ENCODE measurements at regions not wholly inside any gene's neighbourhood (a gene's known extent, or its start where the extent isn't known, plus 50 kb on each side); places are given as distances from the start of the nearest gene placed in this dataset.

DNA sequence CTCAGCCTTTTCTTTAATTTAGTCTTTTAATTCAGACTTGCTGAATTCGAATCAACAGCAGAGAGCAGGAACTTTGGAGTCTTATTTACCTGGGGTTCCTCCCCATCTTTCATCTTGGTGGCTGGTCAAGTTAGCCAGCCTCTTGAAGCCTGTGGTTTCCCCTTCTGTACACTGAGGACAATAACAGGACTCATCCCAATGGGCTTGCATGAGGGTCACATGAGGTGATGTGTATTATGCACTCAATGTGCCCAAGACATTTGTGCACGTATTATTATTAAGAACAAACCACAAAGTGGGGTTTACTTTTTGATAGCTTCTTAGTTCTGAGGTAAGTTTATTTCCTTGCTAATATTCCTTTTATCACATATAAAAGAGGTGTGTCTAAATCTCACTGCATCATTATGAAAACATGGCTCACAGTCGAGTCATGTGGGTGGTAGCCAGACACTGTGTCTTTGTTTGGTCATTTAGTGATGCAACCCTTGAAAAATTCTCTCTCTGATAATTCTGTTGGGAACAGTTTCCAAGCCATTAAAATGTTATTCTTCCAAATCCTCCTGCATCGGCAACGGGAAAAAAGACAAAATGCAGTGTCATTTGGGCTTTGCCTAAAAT lies 86.5 kb upstream of the GRB10 start:
- DNase-seq (peak in 1 of 2 donors; percentile 27), ATAC-seq (peak in 1 of 4 donors; percentile 47)
- no peaks in the 10 kb centered on the region for H3K9me3 ChIP-seq
- H3K36me3 ChIP-seq (ENCODE audit: insufficient read depth in 1 of 2, low read depth in 1 of 2), result no peaks in the 10 kb centered on the region
- H3K4me1 ChIP-seq, result no peaks in the 10 kb centered on the region
- H3K27ac ChIP-seq, result no peak overlapping the region
- 42 to 55% (median 47%) methylated on average over 5 of the region's 5 CpGs for WGBS, 3 donors
- H3K27me3 ChIP-seq (ENCODE audit: insufficient read depth in 3 of 3, low read length in 2 of 3), result no peaks in the 10 kb centered on the region
- intact Hi-C loops (cut with DNase I), result no loop called here
- TF ChIP-seq, protein P1, sequence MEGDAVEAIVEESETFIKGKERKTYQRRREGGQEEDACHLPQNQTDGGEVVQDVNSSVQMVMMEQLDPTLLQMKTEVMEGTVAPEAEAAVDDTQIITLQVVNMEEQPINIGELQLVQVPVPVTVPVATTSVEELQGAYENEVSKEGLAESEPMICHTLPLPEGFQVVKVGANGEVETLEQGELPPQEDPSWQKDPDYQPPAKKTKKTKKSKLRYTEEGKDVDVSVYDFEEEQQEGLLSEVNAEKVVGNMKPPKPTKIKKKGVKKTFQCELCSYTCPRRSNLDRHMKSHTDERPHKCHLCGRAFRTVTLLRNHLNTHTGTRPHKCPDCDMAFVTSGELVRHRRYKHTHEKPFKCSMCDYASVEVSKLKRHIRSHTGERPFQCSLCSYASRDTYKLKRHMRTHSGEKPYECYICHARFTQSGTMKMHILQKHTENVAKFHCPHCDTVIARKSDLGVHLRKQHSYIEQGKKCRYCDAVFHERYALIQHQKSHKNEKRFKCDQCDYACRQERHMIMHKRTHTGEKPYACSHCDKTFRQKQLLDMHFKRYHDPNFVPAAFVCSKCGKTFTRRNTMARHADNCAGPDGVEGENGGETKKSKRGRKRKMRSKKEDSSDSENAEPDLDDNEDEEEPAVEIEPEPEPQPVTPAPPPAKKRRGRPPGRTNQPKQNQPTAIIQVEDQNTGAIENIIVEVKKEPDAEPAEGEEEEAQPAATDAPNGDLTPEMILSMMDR (IDR thresholded peaks at IDR 0.05), result no peak
- H3K4me3 ChIP-seq, result no peak overlapping the region

DNA sequence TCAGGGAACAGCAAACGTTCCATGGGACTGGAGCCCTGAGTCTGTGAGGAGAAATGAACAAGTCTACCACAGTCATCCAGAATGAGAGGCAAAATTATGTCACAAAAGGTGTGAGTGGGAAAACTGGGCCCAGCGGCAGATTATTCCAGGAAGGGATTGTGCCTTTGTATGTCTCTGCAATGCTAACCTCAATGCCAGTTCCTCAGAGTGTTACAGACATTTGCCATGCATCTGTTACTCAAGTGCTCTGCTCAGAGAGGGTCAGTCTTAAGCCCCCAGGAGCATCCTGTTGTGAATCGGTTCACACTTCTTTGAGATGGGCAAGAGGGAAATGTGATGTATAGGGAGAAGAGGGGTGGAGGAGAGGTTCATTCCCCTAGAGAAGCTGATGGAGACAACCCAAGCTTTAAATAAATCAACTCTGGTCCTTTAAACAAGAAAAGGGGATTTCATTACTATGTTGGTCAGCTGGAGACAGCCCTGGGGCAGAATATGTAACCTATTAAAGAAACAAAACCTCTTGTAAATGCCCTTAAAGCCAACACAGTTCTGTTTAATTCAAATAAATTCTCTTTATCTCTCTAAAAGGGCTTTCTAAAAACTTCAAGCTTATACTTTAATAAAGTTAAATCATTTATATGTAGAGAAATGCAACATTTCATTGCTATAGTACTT lies 85.9 kb upstream of the GRB10 start:
- no peak for ATAC-seq
- Histone ChIP-seq H3K4me1 (no peaks in the 10 kb centered on the region), H3K27ac (no peak overlapping the region), H3K9me3 (no peaks in the 10 kb centered on the region), H3K36me3 (ENCODE audit: insufficient read depth in 1 of 2, low read depth in 1 of 2) (no peaks in the 10 kb centered on the region), H3K27me3 (ENCODE audit: insufficient read depth in 3 of 3, low read length in 2 of 3) (no peaks in the 10 kb centered on the region), H3K4me3 (no peak overlapping the region)
- intact Hi-C loops (cut with DNase I), result no loop called here
- 76 to 84% (median 76%) methylated on average over 3 of the region's 3 CpGs for WGBS, 3 donors
- DNase-seq, result no peak
- TF ChIP-seq, protein P1 (IDR thresholded peaks at IDR 0.05), result no peak

DNA sequence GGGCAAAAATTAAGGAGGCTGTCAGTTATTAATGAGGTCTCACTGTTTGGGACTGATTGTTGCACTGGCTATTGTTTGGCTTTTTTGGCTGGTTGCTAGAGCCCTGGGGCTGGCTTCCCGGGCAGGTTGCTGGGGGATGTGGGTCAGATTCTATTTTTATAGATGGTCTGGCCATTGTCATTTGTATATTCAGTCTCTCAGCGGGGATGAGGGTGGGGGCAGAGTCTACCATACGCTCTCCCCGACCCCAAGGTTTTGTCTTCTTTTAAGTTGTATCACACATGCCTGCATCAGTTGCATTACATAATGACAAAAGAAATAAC lies 84.3 kb upstream of the GRB10 start:
- ATAC-seq (peak; percentile 54 to 88 (median 83)), DNase-seq (no peak)
- Histone ChIP-seq H3K9me3 (no peaks in the 10 kb centered on the region), H3K4me3 (no peak overlapping the region), H3K36me3 (ENCODE audit: insufficient read depth in 1 of 2, low read depth in 1 of 2) (no peaks in the 10 kb centered on the region), H3K4me1 (no peaks in the 10 kb centered on the region), H3K27me3 (ENCODE audit: insufficient read depth in 3 of 3, low read length in 2 of 3) (no peaks in the 10 kb centered on the region), H3K27ac (no peak overlapping the region)
- intact Hi-C loops (cut with DNase I), result no loop called here
- TF ChIP-seq, protein P1 (IDR thresholded peaks at IDR 0.05), result no peak
- 37 to 52% (median 50%) methylated on average over 4 of the region's 4 CpGs for WGBS, 3 donors

DNA sequence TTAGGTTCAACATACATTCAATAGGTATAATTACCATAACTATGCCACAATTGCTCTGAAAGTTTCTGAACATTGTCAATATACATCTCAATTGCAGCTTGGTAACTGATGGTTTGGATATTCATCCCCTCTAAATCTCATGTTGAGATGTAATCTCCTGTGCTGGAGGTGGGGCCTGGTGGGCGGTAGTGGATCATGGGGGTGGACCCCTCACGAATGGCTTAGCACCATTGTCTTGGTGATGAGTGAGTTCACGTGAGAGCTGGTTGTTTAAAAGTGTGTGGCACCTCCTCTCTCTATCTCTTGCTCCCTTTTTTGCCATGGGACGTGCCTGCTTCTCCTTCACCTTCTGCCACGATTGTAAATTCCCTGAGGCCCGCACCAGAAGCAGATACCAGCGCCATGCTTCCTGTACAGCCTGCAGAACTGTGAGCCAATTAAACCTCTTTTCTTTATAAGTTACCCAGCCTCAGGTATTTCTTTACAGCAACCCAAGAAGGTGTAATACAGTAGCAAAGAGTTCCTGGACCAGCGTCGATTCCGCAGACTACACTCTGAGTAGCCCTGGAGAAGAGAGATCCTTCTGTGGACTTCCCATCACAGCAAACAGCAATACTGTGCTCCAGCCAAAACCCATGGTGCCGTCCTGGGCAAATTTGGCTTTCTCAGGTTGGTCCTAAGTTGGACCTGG lies 83.8 kb upstream of the GRB10 start:
- Histone ChIP-seq H3K4me1 (no peaks in the 10 kb centered on the region), H3K9me3 (no peaks in the 10 kb centered on the region), H3K4me3 (no peak overlapping the region), H3K27ac (no peak overlapping the region), H3K27me3 (ENCODE audit: insufficient read depth in 3 of 3, low read length in 2 of 3) (no peaks in the 10 kb centered on the region), H3K36me3 (ENCODE audit: insufficient read depth in 1 of 2, low read depth in 1 of 2) (no peaks in the 10 kb centered on the region)
- intact Hi-C loops (cut with DNase I), result no loop called here
- 77 to 85% (median 77%) methylated on average over 11 of the region's 11 CpGs for WGBS, 3 donors
- TF ChIP-seq, protein P1 (IDR thresholded peaks at IDR 0.05), result no peak
- DNase-seq (no peak), ATAC-seq (peak in 3 of 4 donors; percentile 17 to 53 (median 28))
